Tibial artery (tissue), 4 donors: ENCODE measurements at regions not wholly inside any gene's neighbourhood (a gene's known extent, or its start where the extent isn't known, plus 50 kb on each side); places are given as distances from the start of the nearest gene placed in this dataset.

Experiments
- DNase-seq, 2 donors: peaks; one replicate each; pipeline ENCODE4 v3.0.0-alpha.2; 2019
- H3K27ac ChIP-seq, 2 donors: fragments of 200-600 bp; sonication (generic) in 1 of 2; 1 replicate in 1 of 2; 2 replicates in 1 of 2; pipeline ENCODE4 v1.5.1; 2018 to 2019; ENCODE audit warnings: mild to moderate bottlenecking in 1 of 2
- H3K27me3 ChIP-seq, 2 donors: fragments of 200-600 bp; sonication (generic) in 1 of 2; one replicate each; pipeline versions ENCODE4 v1.5.1 to v1.6.0; 2016 to 2019
- H3K36me3 ChIP-seq, 3 donors: fragments of 200-600 bp; sonication (generic) in 2 of 3; one replicate each; pipeline ENCODE4 v1.5.1; 2016 to 2019; ENCODE audit warnings: mild to moderate bottlenecking in 2 of 3
- H3K4me1 ChIP-seq, 4 donors: fragments of 200-600 bp; sonication (generic) in 2 of 4; 1 replicate in 3 of 4; 2 replicates in 1 of 4; pipeline ENCODE4 v1.5.1; 2016 to 2019
- H3K4me3 ChIP-seq, 2 donors: fragments of 200-600 bp; sonication (generic) in 1 of 2; 1 replicate in 1 of 2; 2 replicates in 1 of 2; pipeline ENCODE4 v1.5.1; 2018 to 2019; ENCODE audit warnings: mild to moderate bottlenecking in 2 of 2
- H3K9me3 ChIP-seq, 3 donors: fragments of 200-600 bp; sonication (generic) in 1 of 3; one replicate each; pipeline ENCODE4 v1.5.1; 2016 to 2019
- intact Hi-C: fragments of 100-400 bp; cut with DNase I; formaldehyde crosslinking; loops from one replicate; pipeline ENCODE4 v1.15.0; 2023; ENCODE audit warnings: low total_unique reads
- TF ChIP-seq, protein P1 (sequence below), 2 experiments: fragments of 200-600 bp in 1 of 2; fragments of 450-650 bp in 1 of 2; IDR thresholded peaks; one replicate each; pipeline ENCODE4 v1.5.1; 2017 to 2019; ENCODE audit warnings: antibody characterized with exemption in 2 of 2, mild to moderate bottlenecking in 1 of 2, moderate library complexity in 1 of 2

DNA sequence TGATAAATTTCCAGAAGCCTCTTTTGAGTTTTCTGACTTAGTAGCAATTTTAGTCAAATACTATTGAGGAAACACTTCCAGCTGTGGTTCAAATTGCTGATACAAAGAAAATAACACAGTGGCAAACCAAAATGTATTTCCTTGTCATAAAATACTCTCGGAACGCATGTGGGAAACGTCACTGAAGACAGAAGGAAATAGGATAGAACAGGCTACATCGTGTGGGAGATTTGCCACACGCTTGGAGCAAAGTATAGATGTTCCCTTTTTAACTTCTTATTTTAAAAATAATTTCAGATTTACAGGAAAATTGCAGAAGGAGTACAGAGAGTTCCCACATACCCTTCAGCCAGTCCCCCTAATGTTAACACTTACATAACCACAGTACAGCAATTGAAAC is 88.8 kb downstream of the ING1 start:
- Histone ChIP-seq H3K27me3 (peaks cover 0 to 19% of the 10 kb centered on the region in 2 donors), H3K4me1 (peaks cover 0 to 13% (median 2%) of the 10 kb centered on the region in 4 donors), H3K9me3 (no peaks in the 10 kb centered on the region), H3K36me3 (no peaks in the 10 kb centered on the region), H3K27ac (no peak overlapping the region), H3K4me3 (no peak overlapping the region)
- intact Hi-C loops, result no loop called here
- no peak for DNase-seq
- TF ChIP-seq, protein P1, sequence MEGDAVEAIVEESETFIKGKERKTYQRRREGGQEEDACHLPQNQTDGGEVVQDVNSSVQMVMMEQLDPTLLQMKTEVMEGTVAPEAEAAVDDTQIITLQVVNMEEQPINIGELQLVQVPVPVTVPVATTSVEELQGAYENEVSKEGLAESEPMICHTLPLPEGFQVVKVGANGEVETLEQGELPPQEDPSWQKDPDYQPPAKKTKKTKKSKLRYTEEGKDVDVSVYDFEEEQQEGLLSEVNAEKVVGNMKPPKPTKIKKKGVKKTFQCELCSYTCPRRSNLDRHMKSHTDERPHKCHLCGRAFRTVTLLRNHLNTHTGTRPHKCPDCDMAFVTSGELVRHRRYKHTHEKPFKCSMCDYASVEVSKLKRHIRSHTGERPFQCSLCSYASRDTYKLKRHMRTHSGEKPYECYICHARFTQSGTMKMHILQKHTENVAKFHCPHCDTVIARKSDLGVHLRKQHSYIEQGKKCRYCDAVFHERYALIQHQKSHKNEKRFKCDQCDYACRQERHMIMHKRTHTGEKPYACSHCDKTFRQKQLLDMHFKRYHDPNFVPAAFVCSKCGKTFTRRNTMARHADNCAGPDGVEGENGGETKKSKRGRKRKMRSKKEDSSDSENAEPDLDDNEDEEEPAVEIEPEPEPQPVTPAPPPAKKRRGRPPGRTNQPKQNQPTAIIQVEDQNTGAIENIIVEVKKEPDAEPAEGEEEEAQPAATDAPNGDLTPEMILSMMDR (IDR thresholded peaks at IDR 0.05), result no peak

GRCh38 chr13:110806636-110807035 is 93.1 kb downstream of the ING1 start:
- H3K4me1 ChIP-seq, result no peaks in the 10 kb centered on the region
- H3K4me3 ChIP-seq, result no peak overlapping the region
- peaks cover 0 to 34% of the 10 kb centered on the region in 2 donors for H3K27me3 ChIP-seq
- TF ChIP-seq, protein P1 (IDR thresholded peaks at IDR 0.05), result no peak
- H3K36me3 ChIP-seq, result no peaks in the 10 kb centered on the region
- H3K27ac ChIP-seq, result no peak overlapping the region
- intact Hi-C loops, result no loop called here
- peak in 1 of 2 donors; percentile 21 for DNase-seq
- no peaks in the 10 kb centered on the region for H3K9me3 ChIP-seq

- peaks cover 0 to 8% (median 4%) of the 10 kb centered on the region in 4 donors for H3K4me1 ChIP-seq
- intact Hi-C loops, result no loop called here
These were observed 94.0 kb downstream of the ING1 start for GRCh38 chr13:110807546-110807945.

GRCh38 chr13:110808138-110808537 is 94.6 kb downstream of the ING1 start:
- H3K27me3 ChIP-seq, result peaks cover 0 to 43% of the 10 kb centered on the region in 2 donors

More at GRCh38 chr13:110807546-110807945, 94.0 kb downstream of the ING1 start:
- Histone ChIP-seq H3K4me3 (no peak overlapping the region), H3K27ac (no peak overlapping the region), H3K27me3 (peaks cover 0 to 41% of the 10 kb centered on the region in 2 donors), H3K9me3 (no peaks in the 10 kb centered on the region), H3K36me3 (no peaks in the 10 kb centered on the region)
- peak in 1 of 2 donors; percentile 38 for DNase-seq
- TF ChIP-seq, protein P1 (IDR thresholded peaks at IDR 0.05), result no peak

DNA sequence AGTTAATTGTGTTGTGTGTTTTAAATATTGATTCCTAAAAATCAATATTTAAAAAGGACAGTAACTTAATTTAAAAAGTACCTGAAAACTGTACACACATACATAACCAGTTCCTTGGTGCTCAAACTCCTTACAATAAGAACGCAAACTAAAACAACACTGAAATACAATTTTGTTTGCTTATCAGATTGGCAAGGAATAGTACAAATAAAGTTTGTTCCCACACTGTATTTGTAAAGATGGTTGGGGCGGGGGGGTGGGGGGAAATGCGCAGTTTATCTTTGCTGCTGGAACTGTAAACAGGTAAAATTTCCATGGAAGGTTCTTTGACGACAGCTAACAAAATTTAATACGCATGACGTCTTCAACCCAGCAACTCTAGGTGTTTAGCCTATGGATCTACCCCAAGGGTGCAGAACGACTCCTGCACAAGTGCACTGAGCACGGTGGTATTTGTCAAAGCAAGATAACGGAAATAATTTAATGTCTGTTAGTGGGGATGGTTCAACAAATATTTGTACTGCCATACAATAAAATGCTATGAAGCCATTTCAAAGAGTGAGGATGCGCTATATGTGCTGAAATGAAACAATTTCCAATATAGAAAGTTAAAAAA is 96.5 kb downstream of the ING1 start:
- TF ChIP-seq, protein P1 (IDR thresholded peaks at IDR 0.05), result no peak
- H3K9me3 ChIP-seq, result no peaks in the 10 kb centered on the region
- DNase-seq, result no peak
- H3K36me3 ChIP-seq, result no peaks in the 10 kb centered on the region
- no peak overlapping the region for H3K27ac ChIP-seq
- intact Hi-C loops, result loop anchor here (10.0 kb wide), 1 partner anchor 355 kb away; no protein-coding TSS in a partner anchor
- no peak overlapping the region for H3K4me3 ChIP-seq
- peaks cover 0 to 11% (median 4%) of the 10 kb centered on the region in 4 donors for H3K4me1 ChIP-seq
- peaks cover 0 to 38% of the 10 kb centered on the region in 2 donors for H3K27me3 ChIP-seq

More at GRCh38 chr13:110808138-110808537, 94.6 kb downstream of the ING1 start:
- H3K4me1 ChIP-seq, result peaks cover 0 to 11% (median 4%) of the 10 kb centered on the region in 4 donors
- H3K36me3 ChIP-seq, result no peaks in the 10 kb centered on the region
- no peak for DNase-seq
- H3K9me3 ChIP-seq, result no peaks in the 10 kb centered on the region
- H3K27ac ChIP-seq, result no peak overlapping the region
- TF ChIP-seq, protein P1 (IDR thresholded peaks at IDR 0.05), result no peak
- H3K4me3 ChIP-seq, result no peak overlapping the region
- intact Hi-C loops, result no loop called here
